ENCODE measurements at regions not wholly inside any gene's neighbourhood (a gene's known extent, or its start where the extent isn't known, plus 50 kb on each side); places are given as distances from the start of the nearest gene placed in this dataset.

- TF ChIP-seq REST (IDR thresholded peaks at IDR 0.05; ENCODE audit: insufficient read depth in 1 of 2, low read depth in 2 of 2, low read length in 2 of 2) (no peak), POLR2AphosphoS5 (IDR thresholded peaks at IDR 0.05; ENCODE audit: low read depth, low read length) (no peak), TAF1 (IDR thresholded peaks at IDR 0.05; ENCODE audit: borderline replicate concordance, insufficient read depth, low read length) (no peak)
These were observed 177.3 kb upstream of the RGMA start for GRCh38 chr15:93266291-93266690.

Data from PFSK-1 (cell line).